ENCODE measurements at regions not wholly inside any gene's neighbourhood (a gene's known extent, or its start where the extent isn't known, plus 50 kb on each side); places are given as distances from the start of the nearest gene placed in this dataset.

DNA sequence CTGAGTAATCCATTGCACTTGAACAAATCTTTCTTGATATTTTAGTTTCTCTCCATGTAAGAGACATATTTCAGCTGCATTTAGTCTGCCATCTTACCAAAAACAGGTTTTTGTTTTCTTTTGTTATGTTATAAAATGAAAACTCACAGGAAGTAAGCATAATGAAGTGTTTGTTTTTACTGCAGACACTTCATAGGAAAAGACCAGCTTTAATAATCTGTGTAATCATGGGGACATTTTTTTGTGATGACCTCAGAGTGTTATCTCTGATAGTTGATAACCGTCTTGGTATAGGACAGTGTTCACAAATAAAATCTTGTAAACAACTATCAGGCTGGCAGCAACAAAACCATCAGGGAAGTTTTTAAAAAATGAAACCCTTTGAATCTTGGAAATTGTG lies 266.2 kb upstream of the OR4E1 start:
- Histone ChIP-seq H3K27ac (ENCODE audit: extremely low read length, insufficient read depth, low read length) (no peak overlapping the region), H3K27me3 (ENCODE audit: control insufficient read depth in 1 of 2, insufficient read depth in 2 of 2, low read length in 2 of 2) (no peaks in the 10 kb centered on the region), H4K20me1 (ENCODE audit: insufficient read depth, low read length) (no peaks in the 10 kb centered on the region), H2AFZ (ENCODE audit: low read length) (no peak overlapping the region), H3K79me2 (ENCODE audit: insufficient read depth, low read length) (no peaks in the 10 kb centered on the region), H3K4me1 (ENCODE audit: insufficient read depth, low read length) (no peaks in the 10 kb centered on the region), H3K9me3 (ENCODE audit: low read length) (no peaks in the 10 kb centered on the region), H3K36me3 (replicated peaks in 1 of 2; ENCODE audit: control insufficient read depth in 1 of 2, insufficient read depth in 2 of 2, low read length in 2 of 2) (no peaks in the 10 kb centered on the region), H3K9ac (ENCODE audit: insufficient read depth, low read depth, low read length) (no peak overlapping the region), H3K4me3 (replicated peaks in 1 of 3; ENCODE audit: insufficient read depth in 1 of 3, low read depth in 2 of 3, low read length in 3 of 3) (no peak overlapping the region), H3K4me2 (ENCODE audit: low read depth, low read length) (no peak overlapping the region)
- DNase-seq (ENCODE audit: low spot score) (no peak), ATAC-seq (no peak), FAIRE-seq (no peak)
- intact Hi-C loops (cut with micrococcal nuclease; ENCODE audit: unreplicated experiment) (no loop called here), in situ Hi-C loops (cut with HindIII; ENCODE audit: extremely low pct_ligation_motif_present, low pct_unique_long_range_greater_than_20kb) (no loop called here)
- BruUV-seq (replicated peaks) = no TSS peak
- ChIA-PET POLR2A (no interaction called here), CTCF (ENCODE audit: low intra/inter-chr PET ratio, low total read pairs) (no interaction called here)
- TF ChIP-seq ZNF850 (CRISPR knock-in tag; conservative IDR thresholded peaks at IDR 0.05) = no peak
- TF ChIP-seq POLR2G (IDR thresholded peaks at IDR 0.05; ENCODE audit: low read depth, low read length) = no peak
- no peak for TF ChIP-seq MED1 (CRISPR knock-in tag; IDR thresholded peaks at IDR 0.05)
- TF ChIP-seq, protein P1, sequence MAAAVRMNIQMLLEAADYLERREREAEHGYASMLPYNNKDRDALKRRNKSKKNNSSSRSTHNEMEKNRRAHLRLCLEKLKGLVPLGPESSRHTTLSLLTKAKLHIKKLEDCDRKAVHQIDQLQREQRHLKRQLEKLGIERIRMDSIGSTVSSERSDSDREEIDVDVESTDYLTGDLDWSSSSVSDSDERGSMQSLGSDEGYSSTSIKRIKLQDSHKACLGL (CRISPR knock-in tag; IDR thresholded peaks at IDR 0.05) = no peak
- TF ChIP-seq SP5 (CRISPR knock-in tag; IDR thresholded peaks at IDR 0.05; ENCODE audit: borderline replicate concordance, low read depth) = no peak
- no peak for TF ChIP-seq YEATS4 (CRISPR knock-in tag; IDR thresholded peaks at IDR 0.05; ENCODE audit: borderline replicate concordance)
- TF ChIP-seq ZNF333 (CRISPR knock-in tag; IDR thresholded peaks at IDR 0.05; ENCODE audit: borderline replicate concordance) = no peak
- TF ChIP-seq, protein P2, sequence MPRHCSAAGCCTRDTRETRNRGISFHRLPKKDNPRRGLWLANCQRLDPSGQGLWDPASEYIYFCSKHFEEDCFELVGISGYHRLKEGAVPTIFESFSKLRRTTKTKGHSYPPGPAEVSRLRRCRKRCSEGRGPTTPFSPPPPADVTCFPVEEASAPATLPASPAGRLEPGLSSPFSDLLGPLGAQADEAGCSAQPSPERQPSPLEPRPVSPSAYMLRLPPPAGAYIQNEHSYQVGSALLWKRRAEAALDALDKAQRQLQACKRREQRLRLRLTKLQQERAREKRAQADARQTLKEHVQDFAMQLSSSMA (CRISPR knock-in tag; IDR thresholded peaks at IDR 0.05) = no peak
- TF ChIP-seq EZH2 (conservative IDR thresholded peaks at IDR 0.05; ENCODE audit: low read depth, low read length) = no peak
- TF ChIP-seq HCFC1 (IDR thresholded peaks at IDR 0.05; ENCODE audit: low read depth, low read length) = no peak
- 5% methylated on average over 1 of the region's 1 CpG for WGBS (ENCODE audit: low lambda C conversion rate)

Data from HepG2 (cell line).